ENCODE measurements at regions not wholly inside any gene's neighbourhood (a gene's known extent, or its start where the extent isn't known, plus 50 kb on each side); places are given as distances from the start of the nearest gene placed in this dataset.

GRCh38 chr3:31277582-31277981 is 255.1 kb upstream of the STT3B start:
- no peak overlapping the region for H3K23ac ChIP-seq (ENCODE audit: low read depth, low read length)
- H3K27me3 ChIP-seq (ENCODE audit: control insufficient read depth, insufficient read depth, low read length) = peaks cover 2% of the 10 kb centered on the region; the same call in 1 of the 2 replicates
- no peak overlapping the region for H3K56ac ChIP-seq (ENCODE audit: extremely low read depth, insufficient read depth, low read length)
- intact Hi-C loops (cut with micrococcal nuclease) = no loop called here
- H2AFZ ChIP-seq (replicated peaks; ENCODE audit: low read length, poor library complexity) = no peak overlapping the region
- no peak overlapping the region for H4K8ac ChIP-seq (ENCODE audit: low read depth in 2 of 2, low read length in 2 of 2)
- H4K5ac ChIP-seq (ENCODE audit: low read depth, low read length) = no peak overlapping the region
- H3K9me1 ChIP-seq (ENCODE audit: insufficient read depth, low read length) = no peaks in the 10 kb centered on the region
- no peaks in the 10 kb centered on the region for H3K79me1 ChIP-seq (ENCODE audit: low read depth in 1 of 2, low read length in 2 of 2)
- no peak overlapping the region for H3K18ac ChIP-seq (ENCODE audit: low read depth, low read length)
- no peak overlapping the region for H2AK5ac ChIP-seq (ENCODE audit: low read depth, low read length)
- H3K9ac ChIP-seq (ENCODE audit: low read depth, low read length) = no peak overlapping the region
- H2BK120ac ChIP-seq (ENCODE audit: low read depth, low read length) = no peak overlapping the region
- dilution Hi-C loops (cut with HindIII; ENCODE audit: low sequenced_read_pairs, unreplicated experiment) = no loop called here
- WGBS, 2 experiments (ENCODE audit: extremely low coverage in 2 of 2, insufficient read length in 1 of 2) = 92% methylated on average over 2 of the region's 2 CpGs; no CpG with 5 or more reads in 1 of the 2 experiments
- DNase-seq (no peak), ATAC-seq (ENCODE audit: low read depth) (no peak)
- in situ Hi-C loops (cut with MboI; ENCODE audit: low sequenced_read_pairs) = no loop called here
- H2AK9ac ChIP-seq (replicated peaks; ENCODE audit: low read depth, low read length, poor library complexity) = no peak overlapping the region
- H3K9me3 ChIP-seq (ENCODE audit: control insufficient read depth, insufficient read depth, low read length) = no peaks in the 10 kb centered on the region
- no peak overlapping the region for H2BK5ac ChIP-seq (ENCODE audit: low read depth, low read length, poor library complexity, severe bottlenecking)
- H3K36me3 ChIP-seq (ENCODE audit: control insufficient read depth, insufficient read depth, low read length) = no peaks in the 10 kb centered on the region
- ChIA-PET POLR2A (ENCODE audit: unreplicated experiment) (no interaction called here), CTCF (no interaction called here)
- H4K91ac ChIP-seq (ENCODE audit: insufficient read depth, low read depth, low read length) = no peak overlapping the region
- no peak overlapping the region for H3K14ac ChIP-seq (replicated peaks; ENCODE audit: low read depth, low read length)
- no peak overlapping the region for H2BK15ac ChIP-seq (ENCODE audit: low read depth, low read length)
- H3K4me3 ChIP-seq (ENCODE audit: insufficient read depth, low read depth, low read length) = no peak overlapping the region
- no TSS peak for BruUV-seq (replicated peaks)
- TF ChIP-seq BHLHE40 (IDR thresholded peaks at IDR 0.05; ENCODE audit: low read depth, low read length) (no peak), RCOR1 (IDR thresholded peaks at IDR 0.05; ENCODE audit: insufficient replicate concordance, low read length) (no peak), SMC3 (IDR thresholded peaks at IDR 0.05; ENCODE audit: low read depth, low read length) (no peak), USF2 (IDR thresholded peaks at IDR 0.05; ENCODE audit: low read depth, low read length) (no peak), FOS (IDR thresholded peaks at IDR 0.05; ENCODE audit: low read depth, low read length) (no peak), RAD21 (IDR thresholded peaks at IDR 0.05; ENCODE audit: low read length) (no peak), POLR2A (IDR thresholded peaks at IDR 0.05; ENCODE audit: low read depth, low read length) (no peak), NFE2L2 (IDR thresholded peaks at IDR 0.05; ENCODE audit: low read depth, low read length) (no peak), ELK1 (IDR thresholded peaks at IDR 0.05; ENCODE audit: borderline replicate concordance, low read depth, low read length) (no peak), CTCF (conservative IDR thresholded peaks at IDR 0.05; ENCODE audit: low read depth, low read length) (no peak), RFX5 (IDR thresholded peaks at IDR 0.05; ENCODE audit: low read depth, low read length) (no peak), CEBPB (IDR thresholded peaks at IDR 0.05; ENCODE audit: low read depth, low read length) (no peak), MAFK (IDR thresholded peaks at IDR 0.05; ENCODE audit: low read depth, low read length) (no peak), MAZ (IDR thresholded peaks at IDR 0.05; ENCODE audit: borderline replicate concordance, low read depth, low read length) (no peak), MXI1 (IDR thresholded peaks at IDR 0.05; ENCODE audit: borderline replicate concordance, low read depth, low read length) (no peak), CHD1 (IDR thresholded peaks at IDR 0.05; ENCODE audit: low read depth, low read length) (no peak)
- H3K4me1 ChIP-seq (ENCODE audit: control insufficient read depth, insufficient read depth, low read length) = no peaks in the 10 kb centered on the region
- H3K4me2 ChIP-seq (ENCODE audit: low read depth, low read length) = no peak overlapping the region
- H3K27ac ChIP-seq (ENCODE audit: insufficient read depth, low read length) = no peak overlapping the region
- H4K20me1 ChIP-seq (ENCODE audit: insufficient read depth, low read length) = no peaks in the 10 kb centered on the region
- H3K4ac ChIP-seq (ENCODE audit: low read depth, low read length) = no peak overlapping the region
- no peak overlapping the region for H2BK20ac ChIP-seq (ENCODE audit: low read depth, low read length)

Data from IMR-90 (cell line).